SK-N-SH treated with all-trans-retinoic acid at 6 μM for 48 hours (cell line): ENCODE measurements at regions not wholly inside any gene's neighbourhood (a gene's known extent, or its start where the extent isn't known, plus 50 kb on each side); places are given as distances from the start of the nearest gene placed in this dataset.

Experiments used
- ATAC-seq: fragments of 200-7000 bp; cut with Tn5 transposase; 3 replicates; pipeline ENCODE4 v1.9.1; 2020; ENCODE audit warnings: mild to moderate bottlenecking, moderate library complexity
- ARNTL ChIP-seq: fragments of 450-650 bp; formaldehyde crosslinking; IDR thresholded peaks from 2 replicates; pipeline ENCODE4 v1.5.0; 2020; ENCODE audit warnings: low read depth, mild to moderate bottlenecking, moderate library complexity, borderline replicate concordance
- BACH2 ChIP-seq: fragments of 250-450 bp; sonication (Bioruptor Pico); IDR thresholded peaks from 2 replicates; pipeline ENCODE4 v1.9.0; 2021; ENCODE audit warnings: mild to moderate bottlenecking, borderline replicate concordance
- CSDC2 ChIP-seq: fragments of 250-450 bp; sonication (Bioruptor Pico); IDR thresholded peaks from 2 replicates; pipeline ENCODE4 v1.5.0; 2020; ENCODE audit warnings: mild to moderate bottlenecking, moderate library complexity
- ESRRG ChIP-seq: fragments of 250-450 bp; sonication (Bioruptor Pico); IDR thresholded peaks from 2 replicates; pipeline ENCODE4 v1.6.1; 2021; ENCODE audit warnings: mild to moderate bottlenecking
- GLIS3 ChIP-seq: fragments of 250-450 bp; sonication (Bioruptor Pico); IDR thresholded peaks from 2 replicates; pipeline ENCODE4 v1.5.0; 2020; ENCODE audit warnings: mild to moderate bottlenecking, moderate library complexity
- ISL1 ChIP-seq: fragments of 250-450 bp; sonication (Bioruptor Pico); IDR thresholded peaks from 2 replicates; pipeline ENCODE4 v2.1.2; 2022; ENCODE audit warnings: mild to moderate bottlenecking, moderate library complexity
- OSR1 ChIP-seq: fragments of 250-450 bp; sonication (Bioruptor Pico); IDR thresholded peaks from 2 replicates; pipeline ENCODE4 v1.8.0; 2022; ENCODE audit warnings: moderate library complexity, mild to moderate bottlenecking, inconsistent platforms
- PPARA ChIP-seq: fragments of 250-450 bp; sonication (Bioruptor Pico); IDR thresholded peaks from 2 replicates; pipeline ENCODE4 v1.5.0; 2020; ENCODE audit warnings: mild to moderate bottlenecking, borderline replicate concordance
- RARB ChIP-seq: fragments of 250-450 bp; sonication (Bioruptor Pico); IDR thresholded peaks from 2 replicates; pipeline ENCODE4 v1.8.0; 2021; ENCODE audit warnings: mild to moderate bottlenecking, moderate library complexity
- SNAI2 ChIP-seq: fragments of 250-450 bp; sonication (Bioruptor Pico); IDR thresholded peaks from 2 replicates; pipeline ENCODE4 v1.5.0; 2020; ENCODE audit warnings: mild to moderate bottlenecking, moderate library complexity
- TCF4 ChIP-seq: fragments of 250-450 bp; sonication (Bioruptor Pico); IDR thresholded peaks from 2 replicates; pipeline ENCODE4 v1.8.0; 2021; ENCODE audit warnings: mild to moderate bottlenecking, moderate library complexity, borderline replicate concordance
- TOX ChIP-seq: fragments of 250-450 bp; sonication (Bioruptor Pico); IDR thresholded peaks from 2 replicates; pipeline ENCODE4 v1.8.0; 2021; ENCODE audit warnings: mild to moderate bottlenecking, moderate library complexity, borderline replicate concordance
- ZC3H10 ChIP-seq: fragments of 250-450 bp; sonication (Bioruptor Pico); IDR thresholded peaks from 2 replicates; pipeline ENCODE4 v1.5.1; 2021; ENCODE audit warnings: mild to moderate bottlenecking, moderate library complexity
- ZFP3 ChIP-seq: fragments of 250-450 bp; sonication (Bioruptor Pico); IDR thresholded peaks from 2 replicates; pipeline ENCODE4 v1.5.0; 2020; ENCODE audit warnings: mild to moderate bottlenecking, moderate library complexity
- ZFP30 ChIP-seq: fragments of 450-650 bp; formaldehyde crosslinking; IDR thresholded peaks from 2 replicates; pipeline ENCODE4 v1.5.0; 2022; ENCODE audit warnings: mild to moderate bottlenecking, moderate library complexity
- ZNF565 ChIP-seq: fragments of 450-650 bp; formaldehyde crosslinking; conservative IDR thresholded peaks from 2 replicates; pipeline ENCODE4 v1.5.0; 2020; ENCODE audit warnings: low read depth, mild to moderate bottlenecking, moderate library complexity
- ZNF70 ChIP-seq: fragments of 450-650 bp; formaldehyde crosslinking; IDR thresholded peaks from 2 replicates; pipeline ENCODE4 v1.5.0; 2020; ENCODE audit warnings: mild to moderate bottlenecking, moderate library complexity
- ZNF8 ChIP-seq: fragments of 450-650 bp; formaldehyde crosslinking; IDR thresholded peaks from 2 replicates; pipeline ENCODE4 v1.5.0; 2020; ENCODE audit warnings: mild to moderate bottlenecking, moderate library complexity
- TF ChIP-seq, protein P1 (sequence below): fragments of 250-450 bp; sonication (Bioruptor Pico); IDR thresholded peaks from 2 replicates; pipeline ENCODE4 v1.8.0; 2020; ENCODE audit warnings: mild to moderate bottlenecking, moderate library complexity, borderline replicate concordance
- TF ChIP-seq, protein P2 (sequence below): fragments of 250-450 bp; sonication (Bioruptor Pico); IDR thresholded peaks from 2 replicates; pipeline ENCODE4 v1.5.1; 2021; ENCODE audit warnings: mild to moderate bottlenecking, moderate library complexity
- TF ChIP-seq, protein P3 (sequence below): fragments of 250-450 bp; sonication (Bioruptor Pico); IDR thresholded peaks from 2 replicates; pipeline ENCODE4 v1.5.0; 2020; ENCODE audit warnings: mild to moderate bottlenecking, moderate library complexity
- TF ChIP-seq, protein P4 (sequence below): fragments of 250-450 bp; sonication (Bioruptor Pico); IDR thresholded peaks from 2 replicates; pipeline ENCODE4 v1.5.1; 2020; ENCODE audit warnings: low read depth, mild to moderate bottlenecking, moderate library complexity
- TF ChIP-seq, protein P5 (sequence below): fragments of 250-450 bp; sonication (Bioruptor Pico); IDR thresholded peaks from 2 replicates; pipeline ENCODE4 v1.8.0; 2021; ENCODE audit warnings: low read depth, mild to moderate bottlenecking, moderate library complexity, borderline replicate concordance

DNA sequence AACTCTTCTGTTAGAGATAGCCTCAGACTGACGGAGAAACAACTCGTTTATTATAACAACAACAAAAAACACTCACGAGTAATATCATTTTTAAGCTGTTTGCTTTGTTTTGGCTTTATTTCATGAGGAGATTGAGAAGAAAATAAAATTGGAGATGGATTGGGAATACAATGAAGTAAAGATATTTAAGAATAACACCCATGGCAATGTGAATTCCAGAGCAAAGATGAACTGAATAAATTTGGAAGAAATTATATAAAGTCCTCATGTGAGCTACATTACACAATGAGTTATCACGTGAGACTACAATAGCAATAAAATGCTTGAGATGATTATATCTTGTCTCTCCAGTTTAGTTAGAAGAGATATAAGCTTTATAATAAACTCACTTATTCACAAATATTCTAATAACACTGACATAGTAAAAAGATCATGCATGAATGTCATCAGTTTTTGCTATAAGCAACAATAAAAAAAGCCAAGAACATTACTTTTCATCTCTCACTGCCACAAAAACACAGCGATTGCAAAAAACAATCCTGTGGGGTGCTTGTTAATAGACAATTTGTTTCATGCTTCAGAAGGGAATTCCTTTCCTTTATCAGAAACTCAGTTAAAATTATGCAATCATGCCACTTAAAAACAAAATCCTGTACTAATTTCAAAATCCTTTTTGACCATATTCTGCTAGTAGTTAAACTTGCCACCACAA lies 696.7 kb upstream of the MARCKS start:
- TF ChIP-seq ZFP30 (CRISPR knock-in tag) = no peak
- TF ChIP-seq OSR1 (CRISPR knock-in tag) = no peak
- TF ChIP-seq TOX (CRISPR knock-in tag) = no peak
- TF ChIP-seq, protein P1, sequence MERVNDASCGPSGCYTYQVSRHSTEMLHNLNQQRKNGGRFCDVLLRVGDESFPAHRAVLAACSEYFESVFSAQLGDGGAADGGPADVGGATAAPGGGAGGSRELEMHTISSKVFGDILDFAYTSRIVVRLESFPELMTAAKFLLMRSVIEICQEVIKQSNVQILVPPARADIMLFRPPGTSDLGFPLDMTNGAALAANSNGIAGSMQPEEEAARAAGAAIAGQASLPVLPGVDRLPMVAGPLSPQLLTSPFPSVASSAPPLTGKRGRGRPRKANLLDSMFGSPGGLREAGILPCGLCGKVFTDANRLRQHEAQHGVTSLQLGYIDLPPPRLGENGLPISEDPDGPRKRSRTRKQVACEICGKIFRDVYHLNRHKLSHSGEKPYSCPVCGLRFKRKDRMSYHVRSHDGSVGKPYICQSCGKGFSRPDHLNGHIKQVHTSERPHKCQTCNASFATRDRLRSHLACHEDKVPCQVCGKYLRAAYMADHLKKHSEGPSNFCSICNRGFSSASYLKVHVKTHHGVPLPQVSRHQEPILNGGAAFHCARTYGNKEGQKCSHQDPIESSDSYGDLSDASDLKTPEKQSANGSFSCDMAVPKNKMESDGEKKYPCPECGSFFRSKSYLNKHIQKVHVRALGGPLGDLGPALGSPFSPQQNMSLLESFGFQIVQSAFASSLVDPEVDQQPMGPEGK (CRISPR knock-in tag) = no peak
- no peak for TF ChIP-seq PPARA (CRISPR knock-in tag)
- no peak for TF ChIP-seq CSDC2 (CRISPR knock-in tag)
- no peak for TF ChIP-seq ZC3H10
- TF ChIP-seq, protein P2, sequence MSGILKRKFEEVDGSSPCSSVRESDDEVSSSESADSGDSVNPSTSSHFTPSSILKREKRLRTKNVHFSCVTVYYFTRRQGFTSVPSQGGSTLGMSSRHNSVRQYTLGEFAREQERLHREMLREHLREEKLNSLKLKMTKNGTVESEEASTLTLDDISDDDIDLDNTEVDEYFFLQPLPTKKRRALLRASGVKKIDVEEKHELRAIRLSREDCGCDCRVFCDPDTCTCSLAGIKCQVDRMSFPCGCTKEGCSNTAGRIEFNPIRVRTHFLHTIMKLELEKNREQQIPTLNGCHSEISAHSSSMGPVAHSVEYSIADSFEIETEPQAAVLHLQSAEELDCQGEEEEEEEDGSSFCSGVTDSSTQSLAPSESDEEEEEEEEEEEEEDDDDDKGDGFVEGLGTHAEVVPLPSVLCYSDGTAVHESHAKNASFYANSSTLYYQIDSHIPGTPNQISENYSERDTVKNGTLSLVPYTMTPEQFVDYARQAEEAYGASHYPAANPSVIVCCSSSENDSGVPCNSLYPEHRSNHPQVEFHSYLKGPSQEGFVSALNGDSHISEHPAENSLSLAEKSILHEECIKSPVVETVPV = no peak
- TF ChIP-seq ARNTL (CRISPR knock-in tag) = no peak
- no peak for ATAC-seq

DNA sequence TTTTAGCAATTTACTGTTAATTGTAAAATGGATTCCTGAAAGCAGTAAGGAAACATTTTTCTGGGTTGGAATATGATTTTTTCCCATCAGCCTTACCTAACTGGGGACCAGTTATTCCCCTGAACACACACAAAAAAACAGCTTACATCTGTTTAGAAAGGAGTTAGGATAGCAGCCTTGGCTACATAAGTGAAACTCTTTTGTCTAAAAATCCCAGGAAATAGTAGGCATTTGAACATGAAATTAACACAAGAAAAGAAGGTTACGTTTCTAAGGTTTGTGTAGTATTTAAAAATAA lies 696.2 kb upstream of the MARCKS start:
- TF ChIP-seq, protein P1 (CRISPR knock-in tag) = no peak
- TF ChIP-seq, protein P2 = no peak
- no peak for TF ChIP-seq GLIS3 (CRISPR knock-in tag)
- TF ChIP-seq, protein P3, sequence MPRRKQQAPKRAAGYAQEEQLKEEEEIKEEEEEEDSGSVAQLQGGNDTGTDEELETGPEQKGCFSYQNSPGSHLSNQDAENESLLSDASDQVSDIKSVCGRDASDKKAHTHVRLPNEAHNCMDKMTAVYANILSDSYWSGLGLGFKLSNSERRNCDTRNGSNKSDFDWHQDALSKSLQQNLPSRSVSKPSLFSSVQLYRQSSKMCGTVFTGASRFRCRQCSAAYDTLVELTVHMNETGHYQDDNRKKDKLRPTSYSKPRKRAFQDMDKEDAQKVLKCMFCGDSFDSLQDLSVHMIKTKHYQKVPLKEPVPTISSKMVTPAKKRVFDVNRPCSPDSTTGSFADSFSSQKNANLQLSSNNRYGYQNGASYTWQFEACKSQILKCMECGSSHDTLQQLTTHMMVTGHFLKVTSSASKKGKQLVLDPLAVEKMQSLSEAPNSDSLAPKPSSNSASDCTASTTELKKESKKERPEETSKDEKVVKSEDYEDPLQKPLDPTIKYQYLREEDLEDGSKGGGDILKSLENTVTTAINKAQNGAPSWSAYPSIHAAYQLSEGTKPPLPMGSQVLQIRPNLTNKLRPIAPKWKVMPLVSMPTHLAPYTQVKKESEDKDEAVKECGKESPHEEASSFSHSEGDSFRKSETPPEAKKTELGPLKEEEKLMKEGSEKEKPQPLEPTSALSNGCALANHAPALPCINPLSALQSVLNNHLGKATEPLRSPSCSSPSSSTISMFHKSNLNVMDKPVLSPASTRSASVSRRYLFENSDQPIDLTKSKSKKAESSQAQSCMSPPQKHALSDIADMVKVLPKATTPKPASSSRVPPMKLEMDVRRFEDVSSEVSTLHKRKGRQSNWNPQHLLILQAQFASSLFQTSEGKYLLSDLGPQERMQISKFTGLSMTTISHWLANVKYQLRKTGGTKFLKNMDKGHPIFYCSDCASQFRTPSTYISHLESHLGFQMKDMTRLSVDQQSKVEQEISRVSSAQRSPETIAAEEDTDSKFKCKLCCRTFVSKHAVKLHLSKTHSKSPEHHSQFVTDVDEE (CRISPR knock-in tag) = no peak
- TF ChIP-seq ZFP30 (CRISPR knock-in tag) = no peak
- no peak for TF ChIP-seq CSDC2 (CRISPR knock-in tag)
- TF ChIP-seq ISL1 = no peak
- no peak for TF ChIP-seq ZNF8 (CRISPR knock-in tag)
- no peak for TF ChIP-seq BACH2 (CRISPR knock-in tag)
- TF ChIP-seq, protein P4, sequence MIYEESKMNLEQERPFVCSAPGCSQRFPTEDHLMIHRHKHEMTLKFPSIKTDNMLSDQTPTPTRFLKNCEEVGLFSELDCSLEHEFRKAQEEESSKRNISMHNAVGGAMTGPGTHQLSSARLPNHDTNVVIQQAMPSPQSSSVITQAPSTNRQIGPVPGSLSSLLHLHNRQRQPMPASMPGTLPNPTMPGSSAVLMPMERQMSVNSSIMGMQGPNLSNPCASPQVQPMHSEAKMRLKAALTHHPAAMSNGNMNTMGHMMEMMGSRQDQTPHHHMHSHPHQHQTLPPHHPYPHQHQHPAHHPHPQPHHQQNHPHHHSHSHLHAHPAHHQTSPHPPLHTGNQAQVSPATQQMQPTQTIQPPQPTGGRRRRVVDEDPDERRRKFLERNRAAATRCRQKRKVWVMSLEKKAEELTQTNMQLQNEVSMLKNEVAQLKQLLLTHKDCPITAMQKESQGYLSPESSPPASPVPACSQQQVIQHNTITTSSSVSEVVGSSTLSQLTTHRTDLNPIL (CRISPR knock-in tag) = no peak
- TF ChIP-seq PPARA (CRISPR knock-in tag) = no peak
- TF ChIP-seq ZC3H10 = no peak
- no peak for TF ChIP-seq SNAI2
- TF ChIP-seq TOX (CRISPR knock-in tag) = no peak
- no peak for TF ChIP-seq ESRRG (CRISPR knock-in tag)
- no peak for TF ChIP-seq ARNTL (CRISPR knock-in tag)
- TF ChIP-seq ZNF70 (CRISPR knock-in tag) = no peak
- no peak for TF ChIP-seq OSR1 (CRISPR knock-in tag)
- ATAC-seq = no peak

DNA sequence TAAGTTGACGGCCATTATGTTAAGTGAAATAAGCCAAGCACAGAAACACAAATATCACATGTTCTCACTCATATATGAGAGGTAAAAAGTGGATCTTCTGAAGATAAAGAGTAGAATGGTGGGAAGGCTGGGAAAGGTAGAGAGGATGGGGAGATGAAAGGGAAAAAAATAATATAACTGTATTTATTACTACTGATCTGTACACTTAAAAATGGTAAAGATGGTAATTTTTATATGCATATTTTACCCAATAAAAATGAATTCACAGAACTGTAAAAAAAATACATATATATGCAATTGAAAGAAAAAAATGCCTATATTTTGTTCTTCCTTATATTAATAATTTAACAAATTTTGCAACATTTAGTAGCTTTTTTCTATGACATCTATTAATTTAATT lies 694.4 kb upstream of the MARCKS start:
- no peak for ATAC-seq
- TF ChIP-seq TCF4 = no peak
- TF ChIP-seq, protein P5, sequence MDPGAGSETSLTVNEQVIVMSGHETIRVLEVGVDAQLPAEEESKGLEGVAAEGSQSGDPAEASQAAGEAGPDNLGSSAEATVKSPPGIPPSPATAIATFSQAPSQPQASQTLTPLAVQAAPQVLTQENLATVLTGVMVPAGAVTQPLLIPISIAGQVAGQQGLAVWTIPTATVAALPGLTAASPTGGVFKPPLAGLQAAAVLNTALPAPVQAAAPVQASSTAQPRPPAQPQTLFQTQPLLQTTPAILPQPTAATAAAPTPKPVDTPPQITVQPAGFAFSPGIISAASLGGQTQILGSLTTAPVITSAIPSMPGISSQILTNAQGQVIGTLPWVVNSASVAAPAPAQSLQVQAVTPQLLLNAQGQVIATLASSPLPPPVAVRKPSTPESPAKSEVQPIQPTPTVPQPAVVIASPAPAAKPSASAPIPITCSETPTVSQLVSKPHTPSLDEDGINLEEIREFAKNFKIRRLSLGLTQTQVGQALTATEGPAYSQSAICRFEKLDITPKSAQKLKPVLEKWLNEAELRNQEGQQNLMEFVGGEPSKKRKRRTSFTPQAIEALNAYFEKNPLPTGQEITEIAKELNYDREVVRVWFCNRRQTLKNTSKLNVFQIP = no peak
- TF ChIP-seq, protein P4 (CRISPR knock-in tag) = no peak
- TF ChIP-seq ARNTL (CRISPR knock-in tag) = no peak
- no peak for TF ChIP-seq ZFP3 (CRISPR knock-in tag)
- no peak for TF ChIP-seq ESRRG (CRISPR knock-in tag)
- TF ChIP-seq ZNF8 (CRISPR knock-in tag) = no peak
- no peak for TF ChIP-seq BACH2 (CRISPR knock-in tag)
- no peak for TF ChIP-seq ZC3H10
- TF ChIP-seq OSR1 (CRISPR knock-in tag) = no peak
- TF ChIP-seq ZNF565 = no peak
- TF ChIP-seq ZFP30 (CRISPR knock-in tag) = no peak
- TF ChIP-seq PPARA (CRISPR knock-in tag) = no peak
- TF ChIP-seq RARB (CRISPR knock-in tag) = no peak
